ENCODE measurements at regions not wholly inside any gene's neighbourhood (a gene's known extent, or its start where the extent isn't known, plus 50 kb on each side); places are given as distances from the start of the nearest gene placed in this dataset.

- TF ChIP-seq POLR2AphosphoS5 (IDR thresholded peaks at IDR 0.05; ENCODE audit: low read depth, low read length) = no peak
- TF ChIP-seq REST (IDR thresholded peaks at IDR 0.05; ENCODE audit: insufficient read depth in 1 of 2, low read depth in 2 of 2, low read length in 2 of 2) = no peak
- no peak for TF ChIP-seq TAF1 (IDR thresholded peaks at IDR 0.05; ENCODE audit: borderline replicate concordance, insufficient read depth, low read length)
Observed at GRCh38 chr10:78165172-78165571, 131.5 kb downstream of the RPS24 start.
